Osteocyte (in vitro differentiated cells): ENCODE measurements at regions not wholly inside any gene's neighbourhood (a gene's known extent, or its start where the extent isn't known, plus 50 kb on each side); places are given as distances from the start of the nearest gene placed in this dataset.

ENCODE experiments used
- DNase-seq: peaks from one replicate; pipeline ENCODE4 v3.0.0; 2021; ENCODE audit warnings: mixed read lengths; ENCODE audit not compliant: unreplicated experiment; ENCODE audit errors: extremely low spot score
- H3K27ac Mint-ChIP-seq: one replicate; pipeline ENCODE4 v1.8.0; 2021; ENCODE audit warnings: mild to moderate bottlenecking, mixed read lengths; ENCODE audit not compliant: unreplicated experiment
- H3K27me3 Mint-ChIP-seq: one replicate; pipeline ENCODE4 v1.8.0; 2021; ENCODE audit warnings: mixed read lengths; ENCODE audit not compliant: unreplicated experiment
- H3K36me3 Mint-ChIP-seq: one replicate; pipeline ENCODE4 v1.8.0; 2021; ENCODE audit warnings: mixed read lengths; ENCODE audit not compliant: unreplicated experiment
- H3K4me1 Mint-ChIP-seq: one replicate; pipeline ENCODE4 v1.8.0; 2021; ENCODE audit warnings: mixed read lengths; ENCODE audit not compliant: unreplicated experiment
- H3K4me3 Mint-ChIP-seq: one replicate; pipeline ENCODE4 v1.8.0; 2021; ENCODE audit warnings: mild to moderate bottlenecking, moderate library complexity, mixed read lengths; ENCODE audit not compliant: unreplicated experiment
- H3K9me3 Mint-ChIP-seq: one replicate; pipeline ENCODE4 v1.8.0; 2021; ENCODE audit warnings: mixed read lengths; ENCODE audit not compliant: unreplicated experiment
- TF ChIP-seq, protein P1 (sequence below): fragments of 200-600 bp; sonication (generic); IDR thresholded peaks from 2 replicates; pipeline ENCODE4 v1.5.0; 2021; ENCODE audit warnings: antibody characterized with exemption, mild to moderate bottlenecking, moderate library complexity

DNA sequence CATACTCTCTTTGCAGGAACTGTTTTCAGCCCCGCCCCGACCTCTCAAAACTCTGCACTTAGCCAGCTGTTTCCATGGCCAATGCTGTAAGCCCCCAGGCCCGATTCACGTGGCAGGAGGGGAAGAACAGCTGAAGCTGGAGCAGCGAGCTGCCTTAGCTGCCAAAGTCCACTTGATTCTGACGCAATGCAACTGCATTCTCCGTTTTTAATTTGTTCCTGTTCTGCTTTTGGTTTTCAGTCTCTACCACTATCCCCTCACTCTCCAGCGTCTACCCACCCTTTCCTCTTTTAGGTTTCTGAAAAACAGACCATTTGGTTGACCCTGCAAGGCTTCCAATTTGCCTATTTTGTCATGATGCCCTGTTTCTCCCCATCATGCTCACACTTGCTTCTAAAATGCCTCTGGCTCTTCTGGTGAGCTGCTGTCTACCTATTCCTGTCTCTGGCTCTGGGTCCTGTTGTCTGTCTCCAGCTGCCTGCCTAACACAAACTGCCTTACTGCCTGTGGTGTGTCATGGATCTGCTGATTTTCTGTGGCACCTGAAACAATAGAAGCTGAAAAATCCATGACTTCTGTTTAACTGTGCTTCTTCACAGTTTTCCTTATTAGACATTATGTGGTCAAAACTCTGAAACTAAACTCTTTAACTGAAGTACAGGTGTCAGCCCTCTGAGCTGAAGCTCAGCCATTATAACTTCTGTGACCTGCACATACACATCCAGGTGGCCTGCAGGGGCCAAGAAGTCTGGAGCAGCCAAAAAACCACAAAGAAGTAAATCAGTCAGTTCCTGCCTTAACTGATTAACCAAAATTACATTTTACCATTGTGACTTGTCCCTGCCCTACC is 160.5 kb upstream of the AGTR2 start:
- H3K4me3 Mint-ChIP-seq, result no peak overlapping the region
- H3K4me1 Mint-ChIP-seq, result no peaks in the 10 kb centered on the region
- H3K27ac Mint-ChIP-seq, result no peak overlapping the region

DNA sequence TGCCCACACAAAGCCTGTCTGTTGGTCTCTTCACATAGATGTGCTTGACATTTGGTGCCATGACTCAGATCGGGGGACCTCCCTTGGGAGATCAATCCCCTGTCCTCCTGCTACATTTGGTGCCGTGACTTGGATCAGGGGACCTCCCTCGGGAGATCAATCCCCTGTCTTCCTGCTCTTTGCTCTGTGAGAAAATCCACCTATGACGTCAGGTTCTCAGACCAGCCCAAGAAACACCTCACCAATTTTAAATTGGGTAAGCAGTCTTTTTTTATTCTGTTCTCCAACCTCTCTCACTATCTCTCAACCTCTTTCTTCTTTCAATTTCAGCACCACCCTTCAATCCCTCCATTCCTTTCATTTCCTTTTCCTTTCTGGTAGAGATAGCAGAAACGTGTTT is 159.6 kb upstream of the AGTR2 start:
- H3K27ac Mint-ChIP-seq, result no peak overlapping the region
- DNase-seq, result no peak
- TF ChIP-seq, protein P1, sequence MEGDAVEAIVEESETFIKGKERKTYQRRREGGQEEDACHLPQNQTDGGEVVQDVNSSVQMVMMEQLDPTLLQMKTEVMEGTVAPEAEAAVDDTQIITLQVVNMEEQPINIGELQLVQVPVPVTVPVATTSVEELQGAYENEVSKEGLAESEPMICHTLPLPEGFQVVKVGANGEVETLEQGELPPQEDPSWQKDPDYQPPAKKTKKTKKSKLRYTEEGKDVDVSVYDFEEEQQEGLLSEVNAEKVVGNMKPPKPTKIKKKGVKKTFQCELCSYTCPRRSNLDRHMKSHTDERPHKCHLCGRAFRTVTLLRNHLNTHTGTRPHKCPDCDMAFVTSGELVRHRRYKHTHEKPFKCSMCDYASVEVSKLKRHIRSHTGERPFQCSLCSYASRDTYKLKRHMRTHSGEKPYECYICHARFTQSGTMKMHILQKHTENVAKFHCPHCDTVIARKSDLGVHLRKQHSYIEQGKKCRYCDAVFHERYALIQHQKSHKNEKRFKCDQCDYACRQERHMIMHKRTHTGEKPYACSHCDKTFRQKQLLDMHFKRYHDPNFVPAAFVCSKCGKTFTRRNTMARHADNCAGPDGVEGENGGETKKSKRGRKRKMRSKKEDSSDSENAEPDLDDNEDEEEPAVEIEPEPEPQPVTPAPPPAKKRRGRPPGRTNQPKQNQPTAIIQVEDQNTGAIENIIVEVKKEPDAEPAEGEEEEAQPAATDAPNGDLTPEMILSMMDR, result no peak

More for the DNA sequence above, 160.5 kb upstream of the AGTR2 start:
- Mint-ChIP-seq H3K9me3 (peaks cover 3% of the 10 kb centered on the region), H3K27me3 (peaks cover 6% of the 10 kb centered on the region), H3K36me3 (no peaks in the 10 kb centered on the region)
- DNase-seq, result no peak
- TF ChIP-seq, protein P1, result no peak

DNA sequence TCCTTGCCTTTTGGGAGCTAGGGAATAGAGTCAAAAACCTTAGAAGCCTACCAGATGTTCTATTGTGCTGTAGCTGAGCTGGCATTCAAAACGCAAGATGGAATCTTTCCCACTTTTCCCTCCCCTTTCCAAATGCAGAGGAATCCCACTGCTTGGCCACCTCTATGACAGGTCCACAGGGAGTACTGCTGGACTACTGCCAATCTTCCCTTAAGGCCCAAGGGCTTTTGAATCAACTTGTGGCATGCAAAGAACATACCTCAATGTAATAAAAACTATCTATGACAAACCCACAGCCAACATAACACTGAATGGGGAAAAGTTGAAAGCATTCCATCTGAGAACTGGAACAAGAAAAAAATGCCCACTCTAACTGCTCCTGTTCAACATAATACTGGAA is 139.2 kb upstream of the AGTR2 start:
- no peaks in the 10 kb centered on the region for H3K36me3 Mint-ChIP-seq
- no peak overlapping the region for H3K4me3 Mint-ChIP-seq
- no peaks in the 10 kb centered on the region for H3K27me3 Mint-ChIP-seq
- H3K4me1 Mint-ChIP-seq, result no peaks in the 10 kb centered on the region
- TF ChIP-seq, protein P1, result no peak
- H3K9me3 Mint-ChIP-seq, result peaks cover 46% of the 10 kb centered on the region
- DNase-seq, result no peak
- H3K27ac Mint-ChIP-seq, result no peak overlapping the region

More for the DNA sequence above, 159.6 kb upstream of the AGTR2 start:
- Mint-ChIP-seq H3K9me3 (peaks cover 3% of the 10 kb centered on the region), H3K4me3 (no peak overlapping the region), H3K4me1 (no peaks in the 10 kb centered on the region), H3K27me3 (peaks cover 6% of the 10 kb centered on the region), H3K36me3 (no peaks in the 10 kb centered on the region)
